Astrocyte (in vitro differentiated cells and primary cell): ENCODE measurements at regions not wholly inside any gene's neighbourhood (a gene's known extent, or its start where the extent isn't known, plus 50 kb on each side); places are given as distances from the start of the nearest gene placed in this dataset.

Experiments used
- DNase-seq: peaks from one replicate; pipeline ENCODE4 v3.0.0-alpha.2; 2010; ENCODE audit warnings: low read depth
- FAIRE-seq: peaks from 2 replicates; lab custom pipeline; 2011; peaks lifted over from hg19 to GRCh38; lab: Jason Lieb, UNC
- H2AFZ ChIP-seq: 2 replicates; pipeline ENCODE4 v1.6.0; 2012; ENCODE audit warnings: low read depth, low read length, inconsistent platforms
- H3K27ac ChIP-seq: 2 replicates; pipeline ENCODE4 v1.5.1; 2011; ENCODE audit warnings: low read depth, low read length, inconsistent platforms
- H3K27me3 ChIP-seq: 2 replicates; pipeline ENCODE4 v1.6.0; 2011; ENCODE audit warnings: low read length, inconsistent platforms; ENCODE audit not compliant: insufficient read depth
- H3K36me3 ChIP-seq: 2 replicates; pipeline ENCODE4 v1.5.1; 2011; ENCODE audit warnings: low read length, inconsistent platforms; ENCODE audit not compliant: insufficient read depth
- H3K4me1 ChIP-seq: 2 replicates; pipeline ENCODE4 v1.5.1; 2011; ENCODE audit warnings: low read length, inconsistent platforms; ENCODE audit not compliant: insufficient read depth
- H3K4me2 ChIP-seq: 2 replicates; pipeline ENCODE4 v1.6.0; 2012; ENCODE audit warnings: low read length, inconsistent platforms
- H3K4me3 ChIP-seq: 2 replicates; pipeline ENCODE4 v1.5.1; 2011; ENCODE audit warnings: low read depth, mild to moderate bottlenecking, low read length, inconsistent platforms; ENCODE audit not compliant: insufficient read depth
- H3K79me2 ChIP-seq: 2 replicates; pipeline ENCODE4 v1.6.0; 2012; ENCODE audit warnings: mild to moderate bottlenecking, low read length, inconsistent platforms; ENCODE audit not compliant: insufficient read depth
- H3K9ac ChIP-seq: 2 replicates; pipeline ENCODE4 v1.6.0; 2012; ENCODE audit warnings: mild to moderate bottlenecking, low read length, inconsistent platforms
- H3K9me3 ChIP-seq: 2 replicates; pipeline ENCODE4 v1.5.1; 2012; ENCODE audit warnings: low read depth, mild to moderate bottlenecking, low read length, inconsistent platforms; ENCODE audit not compliant: insufficient read depth
- H4K20me1 ChIP-seq: 2 replicates; pipeline ENCODE4 v1.6.0; 2012; ENCODE audit warnings: low read length, inconsistent platforms; ENCODE audit not compliant: insufficient read depth
- H3K27ac Mint-ChIP-seq: one replicate; pipeline ENCODE4 v1.8.0; 2021; ENCODE audit warnings: mild to moderate bottlenecking, mixed read lengths; ENCODE audit not compliant: unreplicated experiment
- H3K27me3 Mint-ChIP-seq: one replicate; pipeline ENCODE4 v1.8.0; 2021; ENCODE audit warnings: low read depth, mixed read lengths; ENCODE audit not compliant: unreplicated experiment
- H3K36me3 Mint-ChIP-seq: one replicate; pipeline ENCODE4 v1.8.0; 2021; ENCODE audit warnings: low read depth, mixed read lengths; ENCODE audit not compliant: unreplicated experiment
- H3K4me1 Mint-ChIP-seq: one replicate; pipeline ENCODE4 v1.8.0; 2021; ENCODE audit warnings: low read depth, mixed read lengths; ENCODE audit not compliant: unreplicated experiment
- H3K4me3 Mint-ChIP-seq: one replicate; pipeline ENCODE4 v1.8.0; 2021; ENCODE audit warnings: mild to moderate bottlenecking, moderate library complexity, mixed read lengths; ENCODE audit not compliant: unreplicated experiment
- H3K9me3 Mint-ChIP-seq: one replicate; pipeline ENCODE4 v1.8.0; 2021; ENCODE audit warnings: mild to moderate bottlenecking, mixed read lengths; ENCODE audit not compliant: unreplicated experiment
- CTCF ChIP-seq: IDR thresholded peaks from 2 replicates; pipeline ENCODE4 v1.5.1; 2011; ENCODE audit warnings: low read depth, mild to moderate bottlenecking, inconsistent platforms, low read length, moderate library complexity; ENCODE audit not compliant: insufficient read depth
- EZH2 ChIP-seq: IDR thresholded peaks from 2 replicates; pipeline ENCODE4 v1.6.1; 2012; ENCODE audit warnings: mild to moderate bottlenecking, low read length, inconsistent platforms; ENCODE audit not compliant: insufficient read depth

GRCh38 chr16:80176114-80176513 is 364.7 kb upstream of the DYNLRB2 start:
- Mint-ChIP-seq H3K4me1 (peaks cover 21% of the 10 kb centered on the region), H3K4me3 (no peak overlapping the region), H3K27me3 (no peaks in the 10 kb centered on the region), H3K9me3 (peaks cover 2% of the 10 kb centered on the region), H3K36me3 (no peaks in the 10 kb centered on the region), H3K27ac (peak overlapping the region; percentile 5)
- H4K20me1 ChIP-seq, result no peaks in the 10 kb centered on the region
- no peak overlapping the region for H3K4me3 ChIP-seq
- H3K4me1 ChIP-seq, result peaks cover 24% of the 10 kb centered on the region
- H3K36me3 ChIP-seq, result no peaks in the 10 kb centered on the region
- no peak overlapping the region for H3K27ac ChIP-seq
- TF ChIP-seq CTCF (no peak), EZH2 (no peak)
- FAIRE-seq, result no peak
- H3K9ac ChIP-seq, result no peak overlapping the region
- H2AFZ ChIP-seq, result no peak overlapping the region
- H3K27me3 ChIP-seq, result no peaks in the 10 kb centered on the region
- no peaks in the 10 kb centered on the region for H3K9me3 ChIP-seq
- no peak for DNase-seq
- H3K4me2 ChIP-seq, result no peak overlapping the region
- H3K79me2 ChIP-seq, result no peaks in the 10 kb centered on the region

- Mint-ChIP-seq H3K36me3 (no peaks in the 10 kb centered on the region), H3K9me3 (peaks cover 2% of the 10 kb centered on the region), H3K27me3 (no peaks in the 10 kb centered on the region), H3K4me3 (no peak overlapping the region), H3K27ac (peak overlapping the region; percentile 98), H3K4me1 (peaks cover 21% of the 10 kb centered on the region)
- H3K4me1 ChIP-seq, result peaks cover 24% of the 10 kb centered on the region
- no peak overlapping the region for H3K4me3 ChIP-seq
- no peaks in the 10 kb centered on the region for H3K27me3 ChIP-seq
- no peak overlapping the region for H2AFZ ChIP-seq
- no peaks in the 10 kb centered on the region for H3K79me2 ChIP-seq
- H3K9ac ChIP-seq, result no peak overlapping the region
- no peak for TF ChIP-seq CTCF
- TF ChIP-seq EZH2, result no peak
- no peaks in the 10 kb centered on the region for H4K20me1 ChIP-seq
- FAIRE-seq (no peak), DNase-seq (no peak)
- H3K9me3 ChIP-seq, result no peaks in the 10 kb centered on the region
- H3K4me2 ChIP-seq, result no peak overlapping the region
- no peaks in the 10 kb centered on the region for H3K36me3 ChIP-seq
- H3K27ac ChIP-seq, result peak overlapping the region; percentile 68
These were observed 365.8 kb upstream of the DYNLRB2 start for GRCh38 chr16:80175011-80175410.

- peak; percentile 89 for DNase-seq
- TF ChIP-seq CTCF (no peak), EZH2 (no peak)
These were observed 366.4 kb upstream of the DYNLRB2 start for GRCh38 chr16:80174416-80174815.

More at GRCh38 chr16:80174416-80174815, 366.4 kb upstream of the DYNLRB2 start:
- Histone ChIP-seq H3K9me3 (no peaks in the 10 kb centered on the region), H3K4me3 (no peak overlapping the region), H2AFZ (peak overlapping the region; percentile 19), H3K36me3 (no peaks in the 10 kb centered on the region), H3K9ac (peak overlapping the region; percentile 57), H3K27ac (peak overlapping the region; percentile 68), H3K4me1 (peaks cover 24% of the 10 kb centered on the region), H3K79me2 (no peaks in the 10 kb centered on the region), H3K27me3 (no peaks in the 10 kb centered on the region), H3K4me2 (peak overlapping the region; percentile 20), H4K20me1 (no peaks in the 10 kb centered on the region)
- FAIRE-seq, result peak; percentile 94
- H3K27ac Mint-ChIP-seq, result peak overlapping the region; percentile 98
- peaks cover 21% of the 10 kb centered on the region for H3K4me1 Mint-ChIP-seq
- H3K4me3 Mint-ChIP-seq, result peak overlapping the region; percentile 60
- peaks cover 2% of the 10 kb centered on the region for H3K9me3 Mint-ChIP-seq
- no peaks in the 10 kb centered on the region for H3K36me3 Mint-ChIP-seq
- H3K27me3 Mint-ChIP-seq, result no peaks in the 10 kb centered on the region
